Mesothelial cell of epicardium (in vitro differentiated cells): ENCODE measurements at regions not wholly inside any gene's neighbourhood (a gene's known extent, or its start where the extent isn't known, plus 50 kb on each side); places are given as distances from the start of the nearest gene placed in this dataset.

Experiments used
- DNase-seq, 2 experiments: peaks; one replicate each; pipeline ENCODE4 v3.0.0; 2021; ENCODE audit warnings: low spot score in 2 of 2; ENCODE audit not compliant: unreplicated experiment in 2 of 2
- H3K27ac Mint-ChIP-seq: 2 replicates; pipeline ENCODE4 v1.8.0; 2021; ENCODE audit warnings: mixed read lengths
- H3K27me3 Mint-ChIP-seq: 2 replicates; pipeline ENCODE4 v1.8.0; 2021; ENCODE audit warnings: low read depth, mixed read lengths
- H3K36me3 Mint-ChIP-seq: 2 replicates; pipeline ENCODE4 v1.8.0; 2021; ENCODE audit warnings: mixed read lengths
- H3K4me1 Mint-ChIP-seq: 2 replicates; pipeline ENCODE4 v1.8.0; 2021; ENCODE audit warnings: mixed read lengths
- H3K4me3 Mint-ChIP-seq: 2 replicates; pipeline ENCODE4 v1.8.0; 2021; ENCODE audit warnings: mild to moderate bottlenecking, moderate library complexity, mixed read lengths
- H3K9me3 Mint-ChIP-seq: 2 replicates; pipeline ENCODE4 v1.8.0; 2021; ENCODE audit warnings: mixed read lengths
- TF ChIP-seq, protein P1 (sequence below): fragments of 200-600 bp; sonication (generic); IDR thresholded peaks from one replicate; pipeline ENCODE4 v1.5.0; 2021; ENCODE audit warnings: antibody characterized with exemption; ENCODE audit not compliant: unreplicated experiment

DNA sequence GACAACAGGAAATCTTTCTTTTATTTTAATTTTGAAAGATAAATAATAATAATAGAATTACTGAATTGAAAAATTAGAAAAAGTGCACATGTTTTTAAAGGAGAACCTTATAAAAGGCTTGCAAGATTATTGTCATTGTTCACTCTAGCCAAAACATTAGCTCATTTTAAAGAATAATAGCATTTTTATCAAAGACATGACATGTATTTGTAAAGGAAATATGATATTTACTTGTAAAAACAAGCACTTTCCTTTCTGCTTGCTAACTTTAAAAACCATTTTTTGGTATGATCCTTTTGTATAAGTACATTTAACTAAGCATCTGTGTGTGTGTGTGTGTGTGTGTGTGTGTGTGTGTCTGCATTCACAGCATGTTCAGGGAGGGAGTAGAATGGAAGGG, 156.3 kb upstream of the C1orf87 start:
- H3K27me3 Mint-ChIP-seq: peaks cover 20% of the 10 kb centered on the region
- peaks cover 12% of the 10 kb centered on the region for H3K9me3 Mint-ChIP-seq
- H3K27ac Mint-ChIP-seq: no peak overlapping the region
- H3K36me3 Mint-ChIP-seq: no peaks in the 10 kb centered on the region
- no peak for DNase-seq
- H3K4me3 Mint-ChIP-seq: no peak overlapping the region
- TF ChIP-seq, protein P1, sequence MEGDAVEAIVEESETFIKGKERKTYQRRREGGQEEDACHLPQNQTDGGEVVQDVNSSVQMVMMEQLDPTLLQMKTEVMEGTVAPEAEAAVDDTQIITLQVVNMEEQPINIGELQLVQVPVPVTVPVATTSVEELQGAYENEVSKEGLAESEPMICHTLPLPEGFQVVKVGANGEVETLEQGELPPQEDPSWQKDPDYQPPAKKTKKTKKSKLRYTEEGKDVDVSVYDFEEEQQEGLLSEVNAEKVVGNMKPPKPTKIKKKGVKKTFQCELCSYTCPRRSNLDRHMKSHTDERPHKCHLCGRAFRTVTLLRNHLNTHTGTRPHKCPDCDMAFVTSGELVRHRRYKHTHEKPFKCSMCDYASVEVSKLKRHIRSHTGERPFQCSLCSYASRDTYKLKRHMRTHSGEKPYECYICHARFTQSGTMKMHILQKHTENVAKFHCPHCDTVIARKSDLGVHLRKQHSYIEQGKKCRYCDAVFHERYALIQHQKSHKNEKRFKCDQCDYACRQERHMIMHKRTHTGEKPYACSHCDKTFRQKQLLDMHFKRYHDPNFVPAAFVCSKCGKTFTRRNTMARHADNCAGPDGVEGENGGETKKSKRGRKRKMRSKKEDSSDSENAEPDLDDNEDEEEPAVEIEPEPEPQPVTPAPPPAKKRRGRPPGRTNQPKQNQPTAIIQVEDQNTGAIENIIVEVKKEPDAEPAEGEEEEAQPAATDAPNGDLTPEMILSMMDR: no peak
- no peaks in the 10 kb centered on the region for H3K4me1 Mint-ChIP-seq

DNA sequence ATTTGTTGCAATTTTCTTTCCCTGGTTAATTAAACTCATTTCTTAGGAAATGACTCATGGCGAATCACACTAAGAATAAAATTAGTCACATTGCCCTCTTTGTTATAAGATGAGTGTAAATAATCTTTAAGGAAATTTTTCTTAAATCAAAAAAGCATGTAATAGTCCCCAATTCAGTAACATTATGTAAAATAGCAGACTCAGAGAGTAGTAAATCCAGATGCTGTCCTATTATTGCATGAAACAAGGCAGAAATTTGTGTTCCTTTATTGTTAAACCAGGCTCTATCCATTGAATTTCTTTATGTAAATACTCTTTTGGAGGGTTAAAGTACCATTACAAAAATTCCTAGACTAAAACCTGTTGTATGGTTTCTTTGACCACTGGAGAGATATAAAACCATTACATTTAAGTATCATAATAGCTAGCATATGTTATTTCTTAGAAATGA, 154.5 kb upstream of the C1orf87 start:
- Mint-ChIP-seq H3K9me3 (peaks cover 12% of the 10 kb centered on the region), H3K4me1 (no peaks in the 10 kb centered on the region), H3K4me3 (no peak overlapping the region), H3K36me3 (no peaks in the 10 kb centered on the region), H3K27me3 (peaks cover 24% of the 10 kb centered on the region), H3K27ac (no peak overlapping the region)
- TF ChIP-seq, protein P1: no peak
- DNase-seq: no peak

DNA sequence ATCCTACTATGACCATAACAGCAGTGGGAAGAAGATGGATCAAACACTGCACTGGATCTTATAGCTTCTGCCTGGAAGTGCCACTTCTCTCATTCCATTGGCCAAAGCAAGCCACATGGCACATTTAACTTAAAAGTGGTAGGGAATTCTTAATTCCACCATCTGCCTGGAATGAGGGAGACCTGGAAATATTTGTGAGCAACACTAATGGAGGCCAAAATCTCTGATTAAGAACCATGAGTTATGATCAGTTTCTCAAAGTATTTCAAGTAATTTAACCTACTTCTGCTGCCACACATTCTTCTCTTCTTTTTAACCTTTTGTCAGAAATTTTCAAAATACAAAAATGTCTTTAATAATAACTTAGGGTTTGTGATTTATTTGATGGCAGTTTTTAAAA, 154.0 kb upstream of the C1orf87 start:
- Mint-ChIP-seq H3K4me1 (no peaks in the 10 kb centered on the region), H3K9me3 (peaks cover 12% of the 10 kb centered on the region), H3K36me3 (no peaks in the 10 kb centered on the region), H3K4me3 (no peak overlapping the region), H3K27me3 (peaks cover 24% of the 10 kb centered on the region), H3K27ac (no peak overlapping the region)
- DNase-seq: no peak
- TF ChIP-seq, protein P1: no peak

DNA sequence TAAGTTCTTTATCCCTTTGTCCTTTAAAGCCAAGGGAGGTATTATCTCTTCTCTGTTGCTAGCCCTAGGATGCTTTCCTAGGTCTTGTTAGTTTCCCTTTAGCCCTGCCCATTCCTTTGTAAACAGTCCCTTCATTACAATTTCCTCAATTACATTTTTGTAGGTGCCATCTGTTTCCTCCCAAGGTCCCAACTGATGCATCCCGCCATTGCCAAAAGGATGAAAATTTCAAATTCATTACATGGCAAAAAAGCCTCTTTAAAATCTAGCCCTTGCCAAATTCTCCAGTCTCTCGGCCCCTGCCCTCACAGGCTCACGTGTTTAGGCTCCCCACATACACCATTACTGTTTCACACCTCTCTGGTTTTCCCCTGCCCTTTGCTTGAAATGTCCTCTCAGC, 151.9 kb upstream of the C1orf87 start:
- Mint-ChIP-seq H3K27me3 (peaks cover 37% of the 10 kb centered on the region), H3K9me3 (peaks cover 12% of the 10 kb centered on the region), H3K4me1 (no peaks in the 10 kb centered on the region), H3K27ac (no peak overlapping the region), H3K36me3 (no peaks in the 10 kb centered on the region), H3K4me3 (no peak overlapping the region)
- DNase-seq: no peak
- TF ChIP-seq, protein P1: no peak

DNA sequence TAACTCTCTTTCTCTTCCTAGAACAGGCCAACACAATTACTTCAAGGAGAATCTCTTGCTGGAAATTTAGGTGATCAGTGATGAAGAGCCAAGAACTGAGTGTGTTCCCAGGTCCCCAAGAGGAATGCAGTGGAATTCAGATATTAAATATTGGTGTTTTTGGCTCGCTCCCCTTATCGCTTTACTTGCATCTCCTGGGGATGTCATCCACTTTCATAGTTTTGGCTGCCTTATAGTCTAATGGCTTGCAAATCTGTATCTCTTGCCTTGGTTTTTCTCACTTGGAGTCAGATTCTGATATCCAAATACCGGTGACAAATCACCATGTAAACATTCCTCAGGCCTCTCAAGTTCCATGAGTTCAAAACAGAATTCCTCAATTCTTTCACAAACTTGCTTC, 151.0 kb upstream of the C1orf87 start:
- no peak for DNase-seq
- no peak overlapping the region for H3K4me3 Mint-ChIP-seq
- TF ChIP-seq, protein P1: no peak
- H3K27me3 Mint-ChIP-seq: peaks cover 39% of the 10 kb centered on the region
- no peak overlapping the region for H3K27ac Mint-ChIP-seq
- no peaks in the 10 kb centered on the region for H3K36me3 Mint-ChIP-seq
- H3K9me3 Mint-ChIP-seq: peaks cover 12% of the 10 kb centered on the region
- H3K4me1 Mint-ChIP-seq: no peaks in the 10 kb centered on the region

DNA sequence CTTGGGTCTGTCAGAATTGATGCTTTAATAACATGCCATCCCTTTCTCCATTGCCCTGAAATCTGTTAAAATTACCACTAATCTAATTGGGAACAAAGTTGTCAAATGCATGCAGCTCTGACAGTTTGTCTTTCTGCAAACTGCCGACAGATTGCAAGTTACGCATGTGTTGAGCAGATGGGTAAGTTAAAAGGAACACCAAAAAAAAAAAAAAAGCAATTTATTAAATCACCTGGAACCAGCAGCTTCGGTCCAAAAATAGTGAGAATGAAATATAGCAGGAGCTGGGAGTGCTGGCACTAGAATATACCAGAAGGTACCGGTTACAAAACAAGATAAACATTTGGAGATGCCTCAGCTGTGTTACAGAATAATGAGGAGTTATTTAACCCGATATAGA, 149.6 kb upstream of the C1orf87 start:
- no peaks in the 10 kb centered on the region for H3K4me1 Mint-ChIP-seq
- no peak for DNase-seq
- peaks cover 8% of the 10 kb centered on the region for H3K9me3 Mint-ChIP-seq
- peaks cover 41% of the 10 kb centered on the region for H3K27me3 Mint-ChIP-seq
- no peak overlapping the region for H3K4me3 Mint-ChIP-seq
- TF ChIP-seq, protein P1: no peak
- no peak overlapping the region for H3K27ac Mint-ChIP-seq
- no peaks in the 10 kb centered on the region for H3K36me3 Mint-ChIP-seq
